ENCODE measurements at regions not wholly inside any gene's neighbourhood (a gene's known extent, or its start where the extent isn't known, plus 50 kb on each side); places are given as distances from the start of the nearest gene placed in this dataset.

- DNase-seq = no peak
These were observed 82.5 kb upstream of the HMHB1 start for GRCh38 chr5:143729334-143729946.

- no peak for DNase-seq
These were observed 88.8 kb upstream of the HMHB1 start for GRCh38 chr5:143723159-143723558.

- no peak for DNase-seq
These were observed 90.0 kb upstream of the HMHB1 start for GRCh38 chr5:143721925-143722324.

- DNase-seq = no peak
These were observed 91.3 kb upstream of the HMHB1 start for GRCh38 chr5:143720689-143721088.

- no peak for DNase-seq
These were observed 94.6 kb upstream of the HMHB1 start for GRCh38 chr5:143717400-143717799.

GRCh38 chr5:143716881-143717280 lies 95.1 kb upstream of the HMHB1 start:
- DNase-seq = no peak

GRCh38 chr5:143715616-143716015 lies 96.3 kb upstream of the HMHB1 start:
- no peak for DNase-seq

GRCh38 chr5:143714629-143715028 lies 97.3 kb upstream of the HMHB1 start:
- DNase-seq = no peak

GRCh38 chr5:143713047-143714003 lies 98.6 kb upstream of the HMHB1 start:
- no peak for DNase-seq

- DNase-seq = no peak
These were observed 103.3 kb upstream of the HMHB1 start for GRCh38 chr5:143708672-143709071.

GRCh38 chr5:143707806-143708205 lies 104.2 kb upstream of the HMHB1 start:
- no peak for DNase-seq

- DNase-seq = no peak
These were observed 106.6 kb upstream of the HMHB1 start for GRCh38 chr5:143705381-143705780.

- no peak for DNase-seq
These were observed 108.3 kb upstream of the HMHB1 start for GRCh38 chr5:143703659-143704058.

- no peak for DNase-seq
These were observed 110.5 kb upstream of the HMHB1 start for GRCh38 chr5:143701493-143701892.

GRCh38 chr5:143700994-143701393 lies 111.0 kb upstream of the HMHB1 start:
- DNase-seq = no peak

- no peak for DNase-seq
These were observed 112.8 kb upstream of the HMHB1 start for GRCh38 chr5:143699121-143699520.

- no peak for DNase-seq
These were observed 113.4 kb upstream of the HMHB1 start for GRCh38 chr5:143698574-143698973.

- DNase-seq = no peak
These were observed 115.0 kb upstream of the HMHB1 start for GRCh38 chr5:143696921-143697320.

- no peak for DNase-seq
These were observed 116.0 kb upstream of the HMHB1 start for GRCh38 chr5:143695941-143696340.

GRCh38 chr5:143695244-143695864 lies 116.6 kb upstream of the HMHB1 start:
- no peak for DNase-seq

- no peak for DNase-seq
These were observed 117.6 kb upstream of the HMHB1 start for GRCh38 chr5:143694357-143694756.

- no peak for DNase-seq
These were observed 118.2 kb upstream of the HMHB1 start for GRCh38 chr5:143693651-143694252.

GRCh38 chr5:143692342-143692741 lies 119.6 kb upstream of the HMHB1 start:
- no peak for DNase-seq

GRCh38 chr5:143691945-143692290 lies 120.0 kb upstream of the HMHB1 start:
- DNase-seq = no peak
